MG63 (cell line): ENCODE measurements at regions not wholly inside any gene's neighbourhood (a gene's known extent, or its start where the extent isn't known, plus 50 kb on each side); places are given as distances from the start of the nearest gene placed in this dataset.
A peak's percentile ranks its signal among the peaks of the same experiment; 100 is the strongest.

Experiments used
- DNase-seq: peaks from one replicate; pipeline ENCODE4 v3.0.0-alpha.2; 2020
- H3K27me3 ChIP-seq: fragments of 250-450 bp; sonication (Bioruptor Pico); 2 replicates; pipeline ENCODE4 v1.5.1; 2020; ENCODE audit warnings: mild to moderate bottlenecking, moderate library complexity
- H3K36me3 ChIP-seq: fragments of 250-450 bp; sonication (Bioruptor Pico); 2 replicates; pipeline ENCODE4 v1.5.1; 2020; ENCODE audit warnings: mild to moderate bottlenecking, moderate library complexity
- H3K4me3 ChIP-seq: fragments of 250-450 bp; sonication (Bioruptor Pico); 2 replicates; pipeline ENCODE4 v1.5.1; 2020; ENCODE audit warnings: mild to moderate bottlenecking, moderate library complexity
- H3K9me3 ChIP-seq: fragments of 250-450 bp; sonication (Bioruptor Pico); 2 replicates; pipeline ENCODE4 v1.5.1; 2020; ENCODE audit warnings: mild to moderate bottlenecking, moderate library complexity

DNA sequence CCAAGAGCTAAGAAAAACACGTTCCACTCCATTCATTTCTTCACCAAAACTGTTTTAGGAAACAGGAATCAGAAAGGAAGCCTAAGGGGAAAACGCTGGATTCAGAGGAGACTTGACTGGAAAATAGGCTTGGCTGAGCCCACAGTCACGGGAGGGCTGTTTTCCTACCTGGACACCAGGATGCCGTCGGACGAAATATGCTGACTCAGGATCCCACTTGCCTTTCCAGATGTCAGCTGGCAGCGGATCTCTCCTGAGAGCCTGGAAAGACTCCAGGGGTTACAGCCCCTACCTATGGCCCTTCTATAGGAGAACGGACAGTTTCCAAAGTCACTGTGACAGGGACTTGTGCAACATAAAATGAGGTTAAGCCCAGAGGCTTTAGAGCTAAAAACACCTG is 245.1 kb downstream of the C16orf95 start:
- no peaks in the 10 kb centered on the region for H3K9me3 ChIP-seq
- DNase-seq, result no peak
- no peaks in the 10 kb centered on the region for H3K27me3 ChIP-seq
- no peak overlapping the region for H3K4me3 ChIP-seq
- no peaks in the 10 kb centered on the region for H3K36me3 ChIP-seq

- H3K9me3 ChIP-seq, result no peaks in the 10 kb centered on the region
- no peak for DNase-seq
- H3K4me3 ChIP-seq, result no peak overlapping the region
- H3K36me3 ChIP-seq, result no peaks in the 10 kb centered on the region
- H3K27me3 ChIP-seq, result no peaks in the 10 kb centered on the region
These were observed 242.4 kb downstream of the C16orf95 start for GRCh38 chr16:87074641-87075318.

DNA sequence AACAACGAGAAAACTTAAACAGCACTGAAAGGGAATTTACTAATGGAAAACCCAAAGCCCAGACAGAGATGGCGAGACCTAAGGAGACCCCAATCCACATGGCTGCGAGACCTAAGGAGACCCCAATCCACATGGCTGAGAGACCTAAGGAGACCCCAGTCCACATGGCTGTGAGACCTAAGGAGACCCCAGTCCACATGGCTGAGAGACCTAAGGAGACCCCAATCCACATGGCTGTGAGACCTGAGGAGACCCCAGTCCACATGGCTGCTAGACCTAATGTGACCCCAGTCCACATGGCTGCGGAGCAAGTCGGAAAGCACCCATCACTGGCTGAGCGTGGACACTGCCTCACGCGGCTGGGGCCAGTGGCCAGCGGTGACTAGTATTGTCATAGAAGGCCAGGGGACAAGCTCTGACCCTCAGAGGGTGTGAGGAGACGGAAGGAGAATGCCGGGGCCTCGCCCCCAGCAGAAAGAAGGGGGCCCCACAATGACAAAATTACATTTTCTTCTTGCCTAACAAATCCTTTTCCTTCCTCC is 241.8 kb downstream of the C16orf95 start:
- Histone ChIP-seq H3K9me3 (no peaks in the 10 kb centered on the region), H3K27me3 (no peaks in the 10 kb centered on the region), H3K36me3 (no peaks in the 10 kb centered on the region), H3K4me3 (no peak overlapping the region)
- DNase-seq, result no peak

GRCh38 chr16:87076331-87076949 is 240.8 kb downstream of the C16orf95 start:
- Histone ChIP-seq H3K36me3 (no peaks in the 10 kb centered on the region), H3K4me3 (no peak overlapping the region), H3K27me3 (no peaks in the 10 kb centered on the region), H3K9me3 (no peaks in the 10 kb centered on the region)
- no peak for DNase-seq

- Histone ChIP-seq H3K4me3 (no peak overlapping the region), H3K36me3 (no peaks in the 10 kb centered on the region), H3K9me3 (no peaks in the 10 kb centered on the region), H3K27me3 (no peaks in the 10 kb centered on the region)
- DNase-seq, result peak; percentile 5
These were observed 240.0 kb downstream of the C16orf95 start for GRCh38 chr16:87076950-87077749.

DNA sequence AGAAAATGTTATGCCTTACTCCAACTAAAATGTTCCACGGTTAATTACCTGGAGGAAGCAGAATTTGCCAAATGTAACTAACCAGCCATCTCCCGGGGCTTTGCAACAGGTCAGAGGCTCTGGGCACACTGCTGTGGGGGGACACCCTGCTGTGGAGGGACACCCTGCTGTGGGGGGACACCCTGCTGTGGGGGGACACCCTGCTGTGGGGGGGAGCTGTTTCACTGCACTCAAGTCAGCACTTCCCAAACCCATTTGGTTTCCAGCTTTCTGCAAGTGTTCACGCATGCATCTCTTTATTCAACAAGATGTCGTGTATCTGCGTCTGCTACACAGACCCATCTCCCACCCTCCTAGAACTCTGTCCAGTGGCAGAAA is 239.5 kb downstream of the C16orf95 start:
- Histone ChIP-seq H3K4me3 (no peak overlapping the region), H3K36me3 (no peaks in the 10 kb centered on the region)

GRCh38 chr16:87080571-87081167 is 236.5 kb downstream of the C16orf95 start:
- H3K9me3 ChIP-seq, result no peaks in the 10 kb centered on the region
- no peak for DNase-seq
- H3K27me3 ChIP-seq, result no peaks in the 10 kb centered on the region

More for the DNA sequence above, 239.5 kb downstream of the C16orf95 start:
- Histone ChIP-seq H3K27me3 (no peaks in the 10 kb centered on the region), H3K9me3 (no peaks in the 10 kb centered on the region)
- no peak for DNase-seq

DNA sequence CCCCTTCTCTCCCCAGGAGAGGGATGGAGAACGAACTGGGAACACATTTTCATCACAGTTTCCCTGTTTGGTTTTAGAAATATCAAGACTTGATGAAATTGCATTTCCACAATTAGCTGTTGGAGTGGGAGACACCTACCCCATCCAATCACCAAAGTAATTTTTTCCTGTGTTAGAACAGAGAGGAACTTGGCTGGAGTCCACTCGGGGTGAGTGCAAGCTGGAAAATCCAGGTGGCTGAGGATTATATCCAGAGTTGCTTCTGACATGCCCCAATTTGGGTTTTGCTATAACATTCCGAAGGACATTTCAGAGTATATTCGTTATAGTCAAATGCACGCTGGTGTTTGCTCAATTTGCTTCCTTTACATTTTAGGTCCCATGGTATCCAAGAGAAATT is 231.8 kb downstream of the C16orf95 start:
- H3K36me3 ChIP-seq, result no peaks in the 10 kb centered on the region
- H3K9me3 ChIP-seq, result no peaks in the 10 kb centered on the region
- no peak overlapping the region for H3K4me3 ChIP-seq
- DNase-seq, result no peak
- H3K27me3 ChIP-seq, result no peaks in the 10 kb centered on the region

More at GRCh38 chr16:87080571-87081167, 236.5 kb downstream of the C16orf95 start:
- no peak overlapping the region for H3K4me3 ChIP-seq
- H3K36me3 ChIP-seq, result no peaks in the 10 kb centered on the region

- H3K27me3 ChIP-seq, result no peaks in the 10 kb centered on the region
- DNase-seq, result peak; percentile 86
- H3K9me3 ChIP-seq, result no peaks in the 10 kb centered on the region
- H3K36me3 ChIP-seq, result no peaks in the 10 kb centered on the region
- H3K4me3 ChIP-seq, result no peak overlapping the region
These were observed 231.0 kb downstream of the C16orf95 start for GRCh38 chr16:87086156-87086555.

GRCh38 chr16:87086575-87086974 is 230.6 kb downstream of the C16orf95 start:
- Histone ChIP-seq H3K9me3 (no peaks in the 10 kb centered on the region), H3K36me3 (no peaks in the 10 kb centered on the region), H3K4me3 (no peak overlapping the region), H3K27me3 (no peaks in the 10 kb centered on the region)
- DNase-seq, result peak; percentile 52

DNA sequence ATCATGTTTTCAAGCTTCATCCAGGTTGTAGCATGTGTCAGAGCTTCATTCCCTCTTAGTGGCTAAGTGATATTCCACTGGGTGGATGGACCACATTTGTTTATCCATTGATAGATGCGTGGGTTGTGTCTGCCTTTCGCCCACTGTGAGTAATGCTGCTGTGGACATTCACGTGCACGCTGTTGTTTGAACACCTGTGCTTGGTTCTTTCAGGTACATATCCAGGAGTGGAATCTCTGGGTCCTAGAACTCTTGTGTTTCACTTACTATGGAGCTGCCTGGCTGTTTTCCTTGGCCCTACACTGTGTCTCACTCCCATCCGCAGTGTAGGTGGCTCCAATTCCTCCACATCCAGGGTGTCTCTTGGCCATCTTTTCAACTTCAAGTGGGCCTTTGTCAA is 224.2 kb downstream of the C16orf95 start:
- Histone ChIP-seq H3K27me3 (no peaks in the 10 kb centered on the region), H3K9me3 (no peaks in the 10 kb centered on the region), H3K36me3 (no peaks in the 10 kb centered on the region), H3K4me3 (no peak overlapping the region)
- DNase-seq, result no peak

- H3K27me3 ChIP-seq, result no peaks in the 10 kb centered on the region
- H3K4me3 ChIP-seq, result no peak overlapping the region
- H3K36me3 ChIP-seq, result no peaks in the 10 kb centered on the region
- DNase-seq, result no peak
- no peaks in the 10 kb centered on the region for H3K9me3 ChIP-seq
These were observed 223.2 kb downstream of the C16orf95 start for GRCh38 chr16:87093804-87094555.

GRCh38 chr16:87094556-87094865 is 222.7 kb downstream of the C16orf95 start:
- DNase-seq, result no peak
- H3K27me3 ChIP-seq, result no peaks in the 10 kb centered on the region
- no peak overlapping the region for H3K4me3 ChIP-seq
- no peaks in the 10 kb centered on the region for H3K36me3 ChIP-seq
- no peaks in the 10 kb centered on the region for H3K9me3 ChIP-seq

- no peak for DNase-seq
- no peaks in the 10 kb centered on the region for H3K36me3 ChIP-seq
- no peaks in the 10 kb centered on the region for H3K9me3 ChIP-seq
- no peaks in the 10 kb centered on the region for H3K27me3 ChIP-seq
- H3K4me3 ChIP-seq, result no peak overlapping the region
These were observed 221.9 kb downstream of the C16orf95 start for GRCh38 chr16:87095271-87095670.

GRCh38 chr16:87096746-87097333 is 220.4 kb downstream of the C16orf95 start:
- no peaks in the 10 kb centered on the region for H3K9me3 ChIP-seq
- H3K4me3 ChIP-seq, result no peak overlapping the region
- no peaks in the 10 kb centered on the region for H3K36me3 ChIP-seq
- H3K27me3 ChIP-seq, result no peaks in the 10 kb centered on the region
- no peak for DNase-seq

- Histone ChIP-seq H3K4me3 (no peak overlapping the region), H3K36me3 (no peaks in the 10 kb centered on the region), H3K9me3 (no peaks in the 10 kb centered on the region), H3K27me3 (no peaks in the 10 kb centered on the region)
- DNase-seq, result no peak
These were observed 218.8 kb downstream of the C16orf95 start for GRCh38 chr16:87098361-87098760.
